Ascending aorta (tissue), 2 donors: ENCODE measurements at regions not wholly inside any gene's neighbourhood (a gene's known extent, or its start where the extent isn't known, plus 50 kb on each side); places are given as distances from the start of the nearest gene placed in this dataset.

ENCODE experiments used
- DNase-seq, 2 donors: peaks; one replicate each; pipeline ENCODE4 v3.0.0-alpha.2; 2019; ENCODE audit warnings: low spot score in 2 of 2
- H3K27ac ChIP-seq, 2 donors: fragments of 200-600 bp; sonication (generic); one replicate each; pipeline ENCODE4 v1.5.1; 2016 to 2017; ENCODE audit warnings: mild to moderate bottlenecking in 1 of 2
- H3K27me3 ChIP-seq: fragments of 200-600 bp; sonication (generic); one replicate; pipeline ENCODE4 v1.5.1; 2017
- H3K36me3 ChIP-seq, 2 donors: fragments of 200-600 bp; sonication (generic); one replicate each; pipeline ENCODE4 v1.5.1; 2016
- H3K4me1 ChIP-seq, 2 donors: fragments of 200-600 bp; sonication (generic); one replicate each; pipeline ENCODE4 v1.5.1; 2016 to 2017; ENCODE audit warnings: mild to moderate bottlenecking in 1 of 2
- H3K4me3 ChIP-seq, 2 donors: fragments of 200-600 bp; sonication (generic); one replicate each; pipeline ENCODE4 v1.5.1; 2016 to 2017; ENCODE audit warnings: mild to moderate bottlenecking in 1 of 2
- H3K9me3 ChIP-seq, 2 donors: fragments of 200-600 bp; sonication (generic); one replicate each; pipeline ENCODE4 v1.5.1; 2016
- CTCF ChIP-seq, 3 experiments: fragments of 200-600 bp in 2 of 3; fragments of 450-650 bp in 1 of 3; sonication (generic) in 2 of 3; IDR thresholded peaks; one replicate each; pipeline ENCODE4 v1.5.1; 2016 to 2019; ENCODE audit warnings: antibody characterized with exemption in 3 of 3, mild to moderate bottlenecking in 1 of 3, moderate library complexity in 1 of 3
- intact Hi-C: fragments of 100-400 bp; cut with DNase I; formaldehyde crosslinking; loops from one replicate; pipeline ENCODE4 v1.15.1; 2023

GRCh38 chr19:31979362-31979761, 366.0 kb upstream of the ZNF507 start:
- no peak for DNase-seq
- H3K4me1 ChIP-seq = no peaks in the 10 kb centered on the region

GRCh38 chr19:31979949-31980670, 365.3 kb upstream of the ZNF507 start:
- TF ChIP-seq CTCF (IDR thresholded peaks at IDR 0.05) = no peak
- Histone ChIP-seq H3K36me3 (no peaks in the 10 kb centered on the region), H3K4me3 (no peak overlapping the region)

More at GRCh38 chr19:31979362-31979761, 366.0 kb upstream of the ZNF507 start:
- Histone ChIP-seq H3K27me3 (no peaks in the 10 kb centered on the region), H3K27ac (no peak overlapping the region), H3K9me3 (no peaks in the 10 kb centered on the region), H3K4me3 (no peak overlapping the region), H3K36me3 (no peaks in the 10 kb centered on the region)
- intact Hi-C loops = no loop called here
- no peak for TF ChIP-seq CTCF (IDR thresholded peaks at IDR 0.05)

GRCh38 chr19:31980796-31981195, 364.6 kb upstream of the ZNF507 start:
- intact Hi-C loops = no loop called here
- Histone ChIP-seq H3K9me3 (no peaks in the 10 kb centered on the region), H3K4me1 (no peaks in the 10 kb centered on the region), H3K27ac (no peak overlapping the region), H3K4me3 (no peak overlapping the region), H3K27me3 (no peaks in the 10 kb centered on the region), H3K36me3 (no peaks in the 10 kb centered on the region)
- no peak for TF ChIP-seq CTCF (IDR thresholded peaks at IDR 0.05)
- no peak for DNase-seq

More at GRCh38 chr19:31979949-31980670, 365.3 kb upstream of the ZNF507 start:
- no peaks in the 10 kb centered on the region for H3K4me1 ChIP-seq
- no peak for DNase-seq
- H3K27ac ChIP-seq = no peak overlapping the region
- H3K27me3 ChIP-seq = no peaks in the 10 kb centered on the region
- H3K9me3 ChIP-seq = no peaks in the 10 kb centered on the region
- intact Hi-C loops = no loop called here

GRCh38 chr19:31981545-31981944, 363.9 kb upstream of the ZNF507 start:
- no peaks in the 10 kb centered on the region for H3K4me1 ChIP-seq
- H3K9me3 ChIP-seq = no peaks in the 10 kb centered on the region
- no peaks in the 10 kb centered on the region for H3K36me3 ChIP-seq
- no peak for TF ChIP-seq CTCF (IDR thresholded peaks at IDR 0.05)
- H3K27me3 ChIP-seq = no peaks in the 10 kb centered on the region
- no peak overlapping the region for H3K27ac ChIP-seq
- intact Hi-C loops = no loop called here
- DNase-seq = no peak
- no peak overlapping the region for H3K4me3 ChIP-seq

GRCh38 chr19:31983647-31984046, 361.8 kb upstream of the ZNF507 start:
- H3K4me3 ChIP-seq = no peak overlapping the region
- H3K27me3 ChIP-seq = no peaks in the 10 kb centered on the region
- no peak for DNase-seq
- H3K27ac ChIP-seq = no peak overlapping the region
- no peaks in the 10 kb centered on the region for H3K9me3 ChIP-seq
- no peaks in the 10 kb centered on the region for H3K4me1 ChIP-seq
- intact Hi-C loops = no loop called here
- no peak for TF ChIP-seq CTCF (IDR thresholded peaks at IDR 0.05)
- H3K36me3 ChIP-seq = no peaks in the 10 kb centered on the region
